Endothelial cell of umbilical vein (primary cell): ENCODE measurements at regions not wholly inside any gene's neighbourhood (a gene's known extent, or its start where the extent isn't known, plus 50 kb on each side); places are given as distances from the start of the nearest gene placed in this dataset.

Experiments
- BruUV-seq: library from RNA; stranded (reverse); fragments of 400-500 nt; replicated peaks from 2 replicates; lab custom pipeline; 2021; lab: Mats Ljungman, UMichigan
- CTCF ChIA-PET: fragments of 300-600, 350-600 bp; sonication (Branson Sonifier 250); formaldehyde crosslinking; loops from one replicate; lab custom pipeline; 2021; ENCODE audit warnings: antibody characterized with exemption, inconsistent platforms; lab: Charles Lee
- POLR2A ChIA-PET: fragments of 300-600, 350-600 bp; sonication (Branson Sonifier 250); formaldehyde crosslinking; loops from one replicate; lab custom pipeline; 2021; ENCODE audit warnings: antibody characterized with exemption, inconsistent platforms; lab: Charles Lee
- DNase-seq: peaks from one replicate; pipeline ENCODE4 v3.0.0-alpha.2; 2011; ENCODE audit warnings: low read depth, low spot score
- FAIRE-seq: peaks from 2 replicates; lab custom pipeline; 2011; peaks lifted over from hg19 to GRCh38; lab: Jason Lieb, UNC
- H2AFZ ChIP-seq: 2 replicates; pipeline ENCODE4 v1.6.0; 2012; ENCODE audit warnings: low read depth, low read length, control low read depth, inconsistent platforms
- H3K27ac ChIP-seq: 2 replicates; pipeline ENCODE4 v1.5.1; 2011; ENCODE audit warnings: low read depth, mild to moderate bottlenecking, control low read depth, low read length, moderate library complexity; ENCODE audit not compliant: insufficient read depth
- H3K27me3 ChIP-seq, 2 experiments: 2 replicates each; pipeline versions ENCODE4 v1.6.0 to v1.6.1; 2011; ENCODE audit warnings: low read length in 2 of 2, mixed read lengths in 1 of 2; ENCODE audit not compliant: control insufficient read depth in 2 of 2, insufficient read depth in 2 of 2
- H3K36me3 ChIP-seq, 2 experiments: 2 replicates in 1 of 2; 3 replicates in 1 of 2; pipeline ENCODE4 v1.5.1; 2011; ENCODE audit warnings: low read length in 2 of 2, mild to moderate bottlenecking in 1 of 2, moderate library complexity in 1 of 2; ENCODE audit not compliant: control insufficient read depth in 2 of 2, insufficient read depth in 2 of 2; ENCODE audit errors: extremely low read depth in 1 of 2
- H3K4me1 ChIP-seq: 3 replicates; pipeline ENCODE4 v1.5.1; 2011; ENCODE audit warnings: mild to moderate bottlenecking, low read length; ENCODE audit not compliant: control insufficient read depth, insufficient read depth; ENCODE audit errors: extremely low read depth
- H3K4me2 ChIP-seq: 2 replicates; pipeline ENCODE4 v1.6.1; 2011; ENCODE audit warnings: low read length, control low read depth, mixed read lengths; ENCODE audit not compliant: insufficient read depth
- H3K4me3 ChIP-seq, 3 experiments: fragments of 200-600 bp in 1 of 3; sonication (generic), shearing (Covaris generic) in 1 of 3; replicated peaks in 1 of 3; 2 replicates each; pipeline ENCODE4 v1.5.1; 2011 to 2016; ENCODE audit warnings: control low read depth in 3 of 3, low read length in 3 of 3, mild to moderate bottlenecking in 2 of 3, inconsistent platforms in 1 of 3, low read depth in 1 of 3, moderate library complexity in 1 of 3; ENCODE audit not compliant: insufficient read depth in 1 of 3
- H3K79me2 ChIP-seq: 2 replicates; pipeline ENCODE4 v1.6.0; 2012; ENCODE audit warnings: low read length, inconsistent platforms; ENCODE audit not compliant: control insufficient read depth, insufficient read depth
- H3K9ac ChIP-seq: replicated peaks from 2 replicates; pipeline ENCODE3; 2011; ENCODE audit warnings: low read length, control low read depth; ENCODE audit not compliant: insufficient read depth; ENCODE audit errors: extremely low read depth
- H3K9me1 ChIP-seq: replicated peaks from 3 replicates; pipeline ENCODE4 v1.6.0; 2011; ENCODE audit warnings: mild to moderate bottlenecking, low read length; ENCODE audit not compliant: control insufficient read depth, insufficient read depth; ENCODE audit errors: extremely low read depth
- H3K9me3 ChIP-seq: replicated peaks from 2 replicates; pipeline ENCODE4 v1.5.1; 2012; ENCODE audit warnings: low read length, inconsistent platforms; ENCODE audit not compliant: control insufficient read depth, insufficient read depth
- H4K20me1 ChIP-seq: replicated peaks from 2 replicates; pipeline ENCODE3; 2011; ENCODE audit warnings: mild to moderate bottlenecking, low read length; ENCODE audit not compliant: control insufficient read depth, insufficient read depth; ENCODE audit errors: extremely low read depth
- CTCF ChIP-seq, 2 donors: IDR thresholded peaks; 1 replicate in 1 of 2; 2 replicates in 1 of 2; pipeline ENCODE4 v1.5.1; 2011; ENCODE audit warnings: low read length in 2 of 2, mild to moderate bottlenecking in 2 of 2, moderate library complexity in 2 of 2, control low read depth in 1 of 2, inconsistent platforms in 1 of 2, low read depth in 1 of 2; ENCODE audit not compliant: insufficient read depth in 1 of 2; ENCODE audit errors: extremely low read depth in 1 of 2
- EZH2 ChIP-seq: IDR thresholded peaks from 2 replicates; pipeline ENCODE4 v1.6.1; 2012; ENCODE audit warnings: borderline replicate concordance, low read depth, mild to moderate bottlenecking, moderate library complexity, low read length, inconsistent platforms; ENCODE audit not compliant: severe bottlenecking
- FOS ChIP-seq: IDR thresholded peaks from 2 replicates; pipeline ENCODE4 v1.6.1; 2011; ENCODE audit warnings: mild to moderate bottlenecking, low read length, moderate library complexity, borderline replicate concordance; ENCODE audit not compliant: insufficient read depth
- GATA2 ChIP-seq: IDR thresholded peaks from 2 replicates; pipeline ENCODE4 v1.7.0; 2011; ENCODE audit warnings: low read depth, mild to moderate bottlenecking, moderate library complexity, mixed read lengths, low read length; ENCODE audit not compliant: insufficient read length, insufficient read depth
- JUN ChIP-seq: IDR thresholded peaks from 2 replicates; pipeline ENCODE4 v1.6.1; 2011; ENCODE audit warnings: borderline replicate concordance, low read depth; ENCODE audit not compliant: insufficient read length, insufficient read depth
- MAX ChIP-seq: IDR thresholded peaks from 2 replicates; pipeline ENCODE4 v1.6.1; 2011; ENCODE audit not compliant: insufficient read depth, insufficient read length
- MYC ChIP-seq: IDR thresholded peaks from one replicate; pipeline ENCODE4 v1.6.1; 2011; ENCODE audit warnings: mild to moderate bottlenecking, low read depth, low read length
- POLR2A ChIP-seq: IDR thresholded peaks from 2 replicates; pipeline ENCODE4 v1.6.1; 2012; ENCODE audit warnings: low read depth, mild to moderate bottlenecking, control low read depth, low read length
- POLR2AphosphoS5 ChIP-seq: IDR thresholded peaks from 2 replicates; pipeline ENCODE4 v1.6.1; 2012; ENCODE audit warnings: low read depth, mild to moderate bottlenecking, control low read depth, low read length, moderate library complexity; ENCODE audit not compliant: insufficient read depth
- dilution Hi-C: fragments of 300-500 bp; cut with MboI; formaldehyde crosslinking; loops from one replicate; pipeline ENCODE4 v1.15.0; 2019; ENCODE audit warnings: low sequenced_read_pairs; ENCODE audit not compliant: extremely low pct_ligation_motif_present
- intact Hi-C: fragments of 100-400 bp; cut with micrococcal nuclease; formaldehyde crosslinking; loops from one replicate; pipeline ENCODE4 v1.10.0; 2022

GRCh38 chr14:41144370-41144769 lies 462.3 kb upstream of the LRFN5 start:
- TF ChIP-seq POLR2AphosphoS5 (no peak), FOS (no peak), EZH2 (no peak), GATA2 (no peak), MAX (no peak)
- POLR2A ChIA-PET, result no interaction called here
- no TSS peak for BruUV-seq
- H2AFZ ChIP-seq, result no peak overlapping the region
- intact Hi-C loops, result no loop called here
- no peaks in the 10 kb centered on the region for H3K36me3 ChIP-seq
- no peaks in the 10 kb centered on the region for H3K4me1 ChIP-seq
- no peaks in the 10 kb centered on the region for H3K9me3 ChIP-seq
- DNase-seq (no peak), FAIRE-seq (no peak)
- no peaks in the 10 kb centered on the region for H3K79me2 ChIP-seq
- no peaks in the 10 kb centered on the region for H4K20me1 ChIP-seq
- H3K9ac ChIP-seq, result no peak overlapping the region
- no peak overlapping the region for H3K4me2 ChIP-seq
- H3K4me3 ChIP-seq, result no peak overlapping the region
- no peaks in the 10 kb centered on the region for H3K9me1 ChIP-seq
- H3K27ac ChIP-seq, result no peak overlapping the region
- H3K27me3 ChIP-seq, result no peaks in the 10 kb centered on the region
- CTCF ChIA-PET, result no interaction called here
- dilution Hi-C loops, result no loop called here

- H3K9me1 ChIP-seq, result no peaks in the 10 kb centered on the region
- H3K27ac ChIP-seq, result no peak overlapping the region
- dilution Hi-C loops, result no loop called here
- H3K9me3 ChIP-seq, result no peaks in the 10 kb centered on the region
- ChIA-PET POLR2A (no interaction called here), CTCF (no interaction called here)
- TF ChIP-seq POLR2A (no peak), POLR2AphosphoS5 (no peak), MAX (no peak), EZH2 (no peak), MYC (no peak), FOS (no peak), JUN (no peak), GATA2 (no peak), CTCF (IDR thresholded peaks at IDR 0.05; ENCODE audit: extremely low read depth in 1 of 2, insufficient read depth in 1 of 2, low read depth in 1 of 2, low read length in 2 of 2) (no peak)
- H4K20me1 ChIP-seq, result no peaks in the 10 kb centered on the region
- H3K4me3 ChIP-seq, result no peak overlapping the region
- no TSS peak for BruUV-seq
- no peaks in the 10 kb centered on the region for H3K36me3 ChIP-seq
- H3K79me2 ChIP-seq, result no peaks in the 10 kb centered on the region
- no peak for DNase-seq
- intact Hi-C loops, result loop anchor here (2.0 kb wide), 1 partner anchor 63 kb away; no protein-coding TSS in a partner anchor
- H3K4me1 ChIP-seq, result no peaks in the 10 kb centered on the region
- no peak overlapping the region for H3K9ac ChIP-seq
- H2AFZ ChIP-seq, result no peak overlapping the region
- H3K4me2 ChIP-seq, result no peak overlapping the region
- no peaks in the 10 kb centered on the region for H3K27me3 ChIP-seq
- no peak for FAIRE-seq
These were observed 468.9 kb upstream of the LRFN5 start for GRCh38 chr14:41137741-41138140.
